ENCODE measurements at regions not wholly inside any gene's neighbourhood (a gene's known extent, or its start where the extent isn't known, plus 50 kb on each side); places are given as distances from the start of the nearest gene placed in this dataset.
A peak's percentile ranks its signal among the peaks of the same experiment; 100 is the strongest.

DNA sequence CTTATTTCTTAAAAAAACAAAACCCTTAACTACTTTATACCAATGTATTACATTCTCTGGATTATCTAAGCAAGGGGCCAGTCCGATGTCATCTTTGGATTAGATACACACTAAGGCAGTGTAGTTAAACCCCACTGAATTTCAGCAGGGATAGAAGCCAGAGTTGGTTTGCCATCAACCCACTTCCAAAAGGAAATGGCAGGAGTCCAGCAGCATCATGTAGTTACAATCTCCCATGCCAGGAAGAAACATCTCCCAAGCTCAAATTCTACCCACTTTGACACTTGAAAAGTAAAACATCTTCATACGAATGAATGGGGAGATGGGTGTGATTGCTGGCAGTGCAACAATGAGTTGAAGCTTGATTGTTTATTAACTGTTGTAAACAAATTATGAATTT, 203.5 kb upstream of the PLXNC1 start:
- no peak for DNase-seq

GRCh38 chr12:93946542-93947150, 201.7 kb upstream of the PLXNC1 start:
- no peak for DNase-seq

DNA sequence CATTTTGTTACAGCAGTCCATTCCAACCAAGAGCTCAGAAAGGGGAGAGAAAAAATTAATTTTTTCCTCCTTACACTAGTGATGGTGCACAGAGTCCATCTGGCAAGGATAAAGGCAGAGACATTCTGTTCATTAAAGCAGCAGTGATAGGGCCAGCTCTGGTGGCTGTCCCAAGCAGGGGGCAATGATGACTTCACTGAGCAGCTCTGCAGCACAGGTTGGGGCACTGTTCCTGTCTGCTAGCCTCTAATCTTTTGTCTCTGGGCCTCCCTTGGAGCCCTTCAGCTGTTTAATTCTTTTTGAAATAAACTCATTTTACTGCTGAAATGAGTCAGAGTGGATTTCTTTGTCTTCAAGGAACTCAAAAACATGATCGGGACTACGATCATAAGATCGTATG, 200.9 kb upstream of the PLXNC1 start:
- DNase-seq, result no peak

DNA sequence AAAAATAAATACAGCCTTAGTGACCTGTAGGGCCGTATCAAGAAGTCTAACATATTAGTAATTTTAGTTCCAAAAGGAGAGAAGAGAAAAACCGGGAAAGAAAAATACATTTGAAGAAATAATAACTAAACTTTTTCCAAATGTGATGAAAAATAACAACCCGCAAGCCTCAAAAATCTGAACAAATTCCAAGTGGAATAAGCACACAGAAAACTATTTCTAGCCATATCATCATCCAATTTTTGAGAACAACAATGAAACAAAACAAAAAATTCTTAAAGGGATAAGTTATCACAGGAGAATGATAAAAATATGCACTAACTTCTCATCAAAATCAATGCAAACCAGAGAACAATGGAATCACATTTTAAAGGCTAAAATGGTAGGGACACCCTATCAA, 198.1 kb upstream of the PLXNC1 start:
- no peak for DNase-seq

DNA sequence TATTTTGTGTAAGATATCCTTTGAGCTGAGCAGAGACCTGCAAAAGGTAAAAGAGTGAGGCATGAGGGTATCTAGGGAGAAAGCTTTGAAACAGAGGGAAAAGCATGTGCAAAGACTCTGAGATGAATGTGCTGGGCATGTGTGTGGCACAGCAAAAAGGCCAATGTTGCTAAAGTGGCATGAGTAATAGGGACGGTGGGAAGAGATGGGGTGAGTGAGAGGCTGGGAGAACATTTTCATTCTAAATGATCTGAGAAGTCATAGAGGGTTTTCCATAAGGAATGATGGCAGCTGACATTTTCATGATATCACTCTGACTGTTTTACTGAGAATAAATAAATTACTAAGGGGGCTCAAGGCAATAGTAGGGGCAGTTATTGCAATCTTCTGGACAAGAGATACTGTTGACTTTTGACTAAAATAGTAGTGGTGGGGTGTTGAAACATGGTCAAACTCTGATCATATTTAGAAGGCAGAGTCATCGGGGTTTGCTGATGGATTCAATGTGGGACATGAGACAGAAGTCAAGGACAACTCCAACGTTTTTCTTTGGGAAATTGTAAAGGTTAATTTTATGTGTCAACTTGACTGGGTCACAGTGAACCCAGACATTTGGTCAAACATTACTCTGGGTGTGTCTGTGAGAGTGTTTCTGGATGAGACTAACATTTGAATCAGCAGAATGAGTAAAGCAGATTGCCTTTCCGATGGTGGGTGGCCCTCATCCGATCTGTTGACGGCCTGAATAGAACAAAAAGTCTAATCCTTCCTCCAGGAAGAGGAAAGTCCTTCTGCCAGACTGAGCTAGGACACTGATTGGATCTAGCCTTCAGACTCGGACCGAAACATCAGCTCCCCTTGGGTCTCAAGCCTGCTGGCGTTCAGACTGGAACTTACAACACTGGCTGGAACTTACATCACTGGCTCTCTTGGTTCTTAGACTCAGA, 193.9 kb upstream of the PLXNC1 start:
- DNase-seq, result no peak

- no peak for DNase-seq
Measured at GRCh38 chr12:93956551-93956950, 191.8 kb upstream of the PLXNC1 start.

GRCh38 chr12:93957168-93957567, 191.2 kb upstream of the PLXNC1 start:
- DNase-seq, result no peak

GRCh38 chr12:93957870-93958269, 190.5 kb upstream of the PLXNC1 start:
- DNase-seq, result no peak

DNA sequence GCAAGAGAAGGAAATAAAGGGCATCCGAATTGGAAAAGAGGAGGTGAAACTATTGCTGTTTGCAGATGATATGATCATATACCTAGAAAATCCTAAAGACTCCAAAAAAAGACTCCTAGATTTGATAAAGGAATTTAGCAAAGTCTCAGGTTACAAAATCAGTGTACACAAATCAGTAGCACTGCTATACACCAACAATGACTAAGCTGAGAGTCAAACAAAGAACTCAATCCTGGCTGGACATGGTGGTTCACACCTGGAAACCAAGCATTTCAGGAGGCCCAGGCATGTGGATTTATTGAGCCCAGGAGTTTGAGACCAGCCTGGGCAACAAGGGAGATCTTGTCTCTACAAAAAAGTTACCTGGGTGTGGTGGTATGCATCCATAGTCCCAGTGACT, 188.7 kb upstream of the PLXNC1 start:
- no peak for DNase-seq

DNA sequence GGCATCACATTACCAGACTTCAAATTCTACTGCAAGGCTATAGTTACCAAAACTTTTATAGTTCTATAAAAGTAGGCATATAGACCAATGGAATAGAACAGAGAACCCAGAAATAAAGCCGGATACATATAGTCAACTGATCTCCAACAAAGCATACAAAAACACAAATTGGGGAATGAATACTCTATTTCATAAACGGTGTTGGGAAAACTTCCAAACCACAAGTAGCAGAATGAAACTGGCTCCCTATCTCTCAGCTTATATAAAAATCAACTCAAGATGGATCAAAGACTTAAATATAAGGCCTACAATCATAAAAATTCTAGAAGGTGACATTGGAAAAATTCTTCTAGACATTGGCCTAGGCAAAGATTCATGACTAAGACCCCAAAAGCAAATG, 187.9 kb upstream of the PLXNC1 start:
- DNase-seq, result no peak

GRCh38 chr12:93962336-93962735, 186.0 kb upstream of the PLXNC1 start:
- no peak for DNase-seq

- DNase-seq, result no peak
Measured at GRCh38 chr12:93964936-93965335, 183.4 kb upstream of the PLXNC1 start.

DNA sequence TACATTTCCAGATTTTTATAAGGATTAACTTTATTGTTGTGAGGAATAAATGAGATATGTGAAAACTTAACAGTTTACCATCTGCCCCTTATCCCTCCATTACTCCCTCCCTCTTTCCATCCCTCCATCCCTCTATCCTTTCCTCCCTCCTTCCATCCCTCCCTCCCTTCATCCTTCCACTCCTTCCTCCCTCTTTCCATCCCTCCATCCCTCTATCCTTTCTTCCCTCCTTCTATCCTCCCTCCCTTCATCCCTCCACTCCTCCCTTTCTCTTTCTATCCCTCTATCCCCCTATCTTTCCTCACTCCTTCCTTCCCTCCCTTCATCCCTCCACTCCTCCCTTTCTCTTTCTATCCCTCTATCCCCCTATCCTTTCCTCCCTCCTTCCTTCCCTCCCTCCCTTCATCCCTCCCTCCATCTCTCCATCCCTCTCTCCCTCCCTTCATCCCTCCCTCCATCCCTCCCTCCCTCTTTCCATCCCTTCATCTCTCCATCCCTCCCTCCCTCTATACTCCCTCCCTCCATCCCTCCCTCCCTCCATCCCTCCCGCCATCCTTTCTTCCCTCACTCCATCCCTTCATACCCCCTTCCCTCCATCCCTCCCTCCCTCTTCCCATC, 181.8 kb upstream of the PLXNC1 start:
- DNase-seq, result no peak

- DNase-seq, result no peak
Measured at GRCh38 chr12:93967454-93967853, 180.9 kb upstream of the PLXNC1 start.

GRCh38 chr12:93968536-93969285, 179.7 kb upstream of the PLXNC1 start:
- no peak for DNase-seq

DNA sequence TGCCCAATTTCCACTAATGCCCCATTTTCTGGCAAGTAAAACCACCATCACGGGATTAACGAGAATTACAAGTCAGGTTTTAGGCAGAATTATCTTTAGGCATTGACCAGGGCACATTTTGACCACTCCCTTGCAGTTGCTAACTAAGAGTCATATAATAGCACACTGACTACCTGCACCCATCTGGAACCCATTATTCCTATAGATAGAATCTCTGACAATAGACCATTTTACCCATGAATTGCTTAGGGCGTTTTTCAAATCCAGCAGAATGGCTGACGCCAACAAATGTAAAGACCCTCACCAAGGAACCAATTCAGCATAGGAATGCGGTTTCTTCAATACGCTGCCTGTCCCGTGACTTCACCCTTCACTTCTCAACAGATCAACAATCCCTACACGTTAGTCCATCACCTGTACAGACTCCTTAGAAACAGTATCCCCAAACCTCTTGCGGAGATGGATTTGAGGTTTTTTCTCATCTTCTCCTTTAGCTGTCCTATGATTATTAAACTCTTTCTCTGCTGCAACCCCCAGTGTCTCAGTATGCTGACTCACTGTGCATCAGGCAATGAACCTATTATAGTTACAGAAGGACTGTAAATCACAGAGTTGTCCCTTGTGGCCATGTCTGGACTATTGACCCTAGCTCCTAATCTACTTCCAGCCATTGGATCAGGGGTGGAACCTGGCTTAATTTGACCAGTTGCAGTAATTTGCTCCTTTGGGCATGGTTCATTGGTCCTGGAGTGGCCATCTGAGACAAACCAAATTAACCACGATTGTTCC, 177.3 kb upstream of the PLXNC1 start:
- DNase-seq, result no peak

DNA sequence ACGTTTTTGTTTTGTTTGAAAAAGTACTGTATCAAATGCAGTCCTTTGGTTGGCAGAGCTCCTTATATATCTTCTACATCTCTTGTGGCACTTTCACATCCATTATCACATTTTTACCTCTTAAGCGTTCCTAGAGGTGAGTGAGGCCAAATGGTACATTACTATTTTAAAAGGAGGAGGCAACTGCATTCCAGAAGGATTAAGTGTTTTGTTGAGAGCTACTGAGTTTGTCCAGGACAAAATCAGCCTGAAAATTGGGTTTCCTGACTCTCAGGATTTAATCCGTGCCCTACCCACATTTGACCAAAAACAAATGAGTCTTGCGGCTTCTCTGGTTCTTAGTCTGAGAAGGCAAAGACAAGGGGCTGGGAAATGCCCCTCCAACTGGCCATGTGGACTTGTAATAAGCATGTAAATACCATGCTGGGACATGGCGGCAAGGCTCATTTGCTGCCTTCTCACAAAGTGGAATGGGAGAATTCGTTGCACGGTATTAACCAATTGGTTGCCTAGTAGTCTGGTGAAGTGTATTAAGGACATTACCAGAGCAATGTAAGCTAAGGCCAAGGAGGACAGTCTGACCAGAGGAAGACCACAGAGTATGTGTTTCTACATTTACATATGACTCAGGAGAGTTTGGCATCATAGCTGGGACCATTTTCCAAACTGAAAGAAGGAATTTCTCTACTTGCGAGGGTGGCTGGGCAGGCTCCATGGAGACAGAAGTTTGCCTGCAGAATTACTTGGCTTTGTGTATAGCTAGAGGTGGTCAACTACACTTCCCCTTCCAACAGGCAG, 175.8 kb upstream of the PLXNC1 start:
- no peak for DNase-seq

- no peak for DNase-seq
Measured at GRCh38 chr12:93974252-93974651, 174.1 kb upstream of the PLXNC1 start.

- DNase-seq, result no peak
Measured at GRCh38 chr12:93976024-93976423, 172.4 kb upstream of the PLXNC1 start.

GRCh38 chr12:93977081-93977480, 171.3 kb upstream of the PLXNC1 start:
- no peak for DNase-seq

DNA sequence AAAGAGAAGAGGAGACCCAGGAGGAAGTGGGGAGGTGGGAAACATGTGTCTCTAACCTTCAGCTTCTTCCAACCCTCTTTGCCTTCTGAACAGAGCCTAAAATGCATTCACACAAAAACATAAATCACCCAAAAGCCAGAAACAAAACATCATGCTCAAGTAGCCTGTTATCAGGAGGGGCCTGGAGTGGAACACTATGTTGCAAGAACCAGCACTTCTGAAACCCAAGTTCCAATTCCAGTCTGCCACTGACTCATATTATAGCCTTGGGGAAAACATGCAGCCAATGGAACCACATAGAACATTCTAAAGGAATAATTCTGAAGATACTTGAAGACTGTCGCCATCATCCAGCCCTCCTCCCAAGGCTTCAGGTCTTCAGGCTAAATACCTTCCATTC, 169.8 kb upstream of the PLXNC1 start:
- no peak for DNase-seq

- peak; percentile 13 to 14 for DNase-seq
Measured at GRCh38 chr12:93979189-93979588, 169.2 kb upstream of the PLXNC1 start.
